SH-SY5Y (cell line): ENCODE measurements at regions not wholly inside any gene's neighbourhood (a gene's known extent, or its start where the extent isn't known, plus 50 kb on each side); places are given as distances from the start of the nearest gene placed in this dataset.

Source experiments
- GATA2 ChIP-seq: IDR thresholded peaks from 2 replicates; pipeline ENCODE4 v1.6.1; 2011; ENCODE audit warnings: mild to moderate bottlenecking, low read depth, low read length
- GATA3 ChIP-seq: IDR thresholded peaks from 2 replicates; pipeline ENCODE4 v1.6.1; 2011; ENCODE audit warnings: low read depth, mild to moderate bottlenecking, low read length, moderate library complexity

GRCh38 chr7:155212301-155213015, 85.2 kb upstream of the INSIG1 start:
- TF ChIP-seq GATA2 (no peak), GATA3 (no peak)
